NCI-H524 (cell line): ENCODE measurements at regions not wholly inside any gene's neighbourhood (a gene's known extent, or its start where the extent isn't known, plus 50 kb on each side); places are given as distances from the start of the nearest gene placed in this dataset.

ENCODE experiments used
- DNase-seq, 2 experiments: peaks; one replicate each; lab custom pipeline; 2025; lab: John Stamatoyannopoulos, UW

DNA sequence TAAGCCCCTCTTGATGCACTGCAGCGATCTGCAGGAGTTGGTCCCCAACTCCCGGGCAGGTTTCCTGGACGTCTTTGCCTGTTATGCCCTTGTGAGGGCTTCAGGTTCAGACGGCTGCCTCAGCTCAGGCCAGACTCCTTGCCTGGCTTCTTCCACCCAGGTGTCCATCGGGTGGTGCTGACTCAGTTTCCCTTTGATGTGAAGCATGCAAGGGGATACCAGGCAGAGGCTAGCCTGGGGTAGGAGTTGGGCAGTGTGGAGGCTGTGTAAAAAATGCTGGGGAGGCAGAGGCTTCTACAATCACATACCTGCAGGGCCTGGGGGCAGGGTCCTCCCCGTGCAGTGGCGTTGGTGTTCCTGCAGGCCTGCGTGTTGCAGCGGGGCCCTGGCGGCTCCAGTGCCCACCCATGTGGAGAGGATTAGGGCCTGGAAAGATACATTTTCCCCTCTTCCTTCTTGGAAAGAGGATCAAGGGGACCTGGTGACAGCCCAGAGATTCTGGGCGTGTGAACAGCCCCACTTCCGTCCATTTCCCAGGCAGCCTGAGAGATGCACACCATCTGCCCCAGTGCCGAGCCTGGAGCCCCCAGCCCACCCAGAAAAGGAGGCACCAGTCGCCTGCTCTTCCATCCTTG lies 338.3 kb downstream of the DYSF start:
- no peak for DNase-seq

DNA sequence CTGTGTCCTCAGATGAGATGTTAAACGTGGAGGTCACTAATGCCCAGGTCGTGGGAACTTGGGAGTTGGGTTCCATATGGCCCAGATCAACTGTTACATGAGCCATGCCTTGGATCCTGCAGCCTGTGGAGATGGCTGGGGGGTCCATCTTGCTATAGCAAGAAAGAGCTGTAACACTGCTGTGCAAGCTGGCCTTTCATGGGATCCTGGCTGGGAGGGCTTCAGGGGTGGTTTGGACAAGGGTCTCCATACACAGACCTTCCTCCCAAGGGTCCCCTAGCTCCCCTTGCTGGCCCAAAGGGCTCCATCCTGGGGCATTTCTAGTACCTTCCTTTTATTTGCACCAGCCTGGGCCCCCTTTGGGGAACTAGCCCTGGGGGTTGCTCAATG lies 337.7 kb downstream of the DYSF start:
- DNase-seq = no peak

DNA sequence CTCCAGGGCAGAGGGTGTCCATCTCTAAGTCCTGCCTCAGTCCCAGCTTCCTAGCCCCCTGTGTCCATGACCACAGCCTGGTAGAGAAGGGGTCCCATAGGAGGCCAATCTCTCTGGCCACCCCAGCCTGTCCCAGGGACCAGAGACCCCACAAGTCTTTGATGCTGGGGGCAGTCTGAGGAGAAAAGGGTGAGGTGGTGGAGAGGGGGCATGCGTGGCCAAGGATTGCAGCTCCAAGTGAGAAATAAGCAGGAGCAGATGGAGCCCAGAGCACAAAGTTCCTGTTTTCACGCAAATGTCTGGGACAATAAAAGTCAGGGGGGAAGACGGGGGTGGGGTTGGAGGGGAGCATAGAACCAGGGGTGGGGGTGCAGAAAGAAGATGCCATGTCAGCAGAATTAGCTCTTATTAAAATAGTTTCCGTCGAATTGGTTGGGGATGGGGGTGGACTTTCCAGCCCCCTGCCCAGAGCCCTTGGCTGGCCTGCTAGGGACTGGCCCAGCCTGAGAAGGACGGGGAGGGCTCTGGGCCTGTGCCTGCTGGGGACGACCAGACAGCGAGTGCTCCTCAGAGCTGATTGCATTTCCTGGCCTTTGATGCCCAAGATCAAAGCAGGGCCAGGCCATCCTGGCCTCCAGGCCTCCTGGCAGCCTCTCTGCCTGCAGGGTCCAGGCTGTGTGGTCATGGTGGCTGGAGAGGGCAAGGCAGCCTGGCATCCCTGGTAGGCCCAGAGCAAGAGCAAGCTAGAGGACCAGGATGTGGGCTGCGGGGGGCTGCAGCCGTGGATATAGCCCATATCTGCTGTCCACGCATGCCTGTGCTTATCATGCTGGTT lies 337.1 kb downstream of the DYSF start:
- no peak for DNase-seq

DNA sequence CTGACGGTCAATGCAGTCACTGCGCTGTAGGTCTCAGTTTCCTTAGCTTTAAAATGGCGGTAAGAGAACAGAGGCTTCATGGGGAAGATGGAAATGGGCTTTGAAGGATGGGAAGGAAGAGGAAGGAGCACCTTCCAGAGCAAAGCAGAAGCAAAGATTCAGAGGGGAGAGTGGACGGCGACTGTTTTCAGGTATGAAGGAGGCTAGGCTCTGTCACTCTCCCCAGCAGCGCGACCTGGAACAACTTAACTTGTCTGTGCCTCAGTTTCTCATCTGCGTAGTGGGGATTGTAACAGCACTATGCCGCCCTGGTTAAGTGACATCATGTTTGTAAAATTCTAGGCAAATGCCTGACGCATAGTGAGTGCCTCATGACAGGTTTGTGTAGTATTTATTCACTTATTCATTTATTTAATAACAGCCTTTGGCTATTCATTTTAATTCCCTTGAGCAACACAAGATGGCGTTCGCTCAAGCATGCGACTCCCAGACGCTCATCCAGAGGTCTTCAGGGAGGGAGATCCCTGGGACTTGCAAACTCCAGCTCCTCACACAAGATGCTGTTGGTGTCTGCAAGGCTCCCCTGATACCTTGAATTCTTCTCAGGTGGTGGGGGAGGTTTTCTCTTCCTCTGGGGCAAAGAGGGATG lies 336.3 kb downstream of the DYSF start:
- peak in 1 of 2 experiments; percentile 14 for DNase-seq

DNA sequence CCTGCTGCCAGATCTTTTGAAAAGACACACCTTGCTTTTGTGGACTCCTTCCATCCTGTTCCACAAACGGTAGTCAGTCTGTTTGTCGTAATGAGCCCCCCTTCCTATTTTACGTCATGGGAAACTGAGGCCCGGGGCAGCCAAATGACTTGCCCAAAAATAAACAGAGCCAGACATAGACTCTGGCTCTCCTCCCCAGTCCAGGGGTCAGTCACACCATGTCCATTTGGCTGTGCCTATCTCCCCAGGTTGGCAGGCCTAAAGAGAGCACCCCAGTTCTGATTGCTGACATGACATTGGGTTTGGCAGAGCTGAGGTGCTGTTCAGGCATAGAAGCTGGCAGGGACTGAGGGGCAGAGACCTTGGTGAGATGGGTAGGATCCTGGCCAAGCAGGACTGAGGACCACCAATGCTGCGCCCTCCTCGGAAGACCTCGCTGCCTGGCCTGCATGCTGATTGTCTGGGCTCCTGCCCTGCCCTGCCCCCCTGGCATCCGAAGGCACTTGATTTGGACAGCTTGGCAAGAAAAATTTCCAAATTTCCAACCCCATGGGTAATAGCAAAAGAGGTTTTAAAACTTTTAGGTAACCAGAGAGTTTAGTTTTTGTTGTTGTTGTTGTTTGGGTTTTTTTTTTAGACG lies 335.4 kb downstream of the DYSF start:
- no peak for DNase-seq

DNA sequence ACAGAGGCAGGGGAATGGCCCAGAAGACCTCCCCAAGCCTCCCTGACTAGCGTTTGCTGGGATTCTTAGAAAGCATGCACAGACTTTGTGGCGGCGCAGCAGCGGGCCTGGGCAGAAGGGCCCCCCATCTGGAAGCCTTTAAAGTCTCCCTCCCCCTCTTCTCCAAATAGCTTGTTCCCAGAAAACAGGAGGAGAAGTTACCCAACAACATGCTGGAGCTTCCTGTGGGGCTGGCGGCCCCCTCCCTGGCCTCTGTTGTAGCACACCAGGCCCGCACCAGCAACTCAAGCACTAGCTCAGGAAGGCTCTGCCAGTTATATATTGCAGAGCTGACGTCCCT lies 334.8 kb downstream of the DYSF start:
- DNase-seq = no peak

DNA sequence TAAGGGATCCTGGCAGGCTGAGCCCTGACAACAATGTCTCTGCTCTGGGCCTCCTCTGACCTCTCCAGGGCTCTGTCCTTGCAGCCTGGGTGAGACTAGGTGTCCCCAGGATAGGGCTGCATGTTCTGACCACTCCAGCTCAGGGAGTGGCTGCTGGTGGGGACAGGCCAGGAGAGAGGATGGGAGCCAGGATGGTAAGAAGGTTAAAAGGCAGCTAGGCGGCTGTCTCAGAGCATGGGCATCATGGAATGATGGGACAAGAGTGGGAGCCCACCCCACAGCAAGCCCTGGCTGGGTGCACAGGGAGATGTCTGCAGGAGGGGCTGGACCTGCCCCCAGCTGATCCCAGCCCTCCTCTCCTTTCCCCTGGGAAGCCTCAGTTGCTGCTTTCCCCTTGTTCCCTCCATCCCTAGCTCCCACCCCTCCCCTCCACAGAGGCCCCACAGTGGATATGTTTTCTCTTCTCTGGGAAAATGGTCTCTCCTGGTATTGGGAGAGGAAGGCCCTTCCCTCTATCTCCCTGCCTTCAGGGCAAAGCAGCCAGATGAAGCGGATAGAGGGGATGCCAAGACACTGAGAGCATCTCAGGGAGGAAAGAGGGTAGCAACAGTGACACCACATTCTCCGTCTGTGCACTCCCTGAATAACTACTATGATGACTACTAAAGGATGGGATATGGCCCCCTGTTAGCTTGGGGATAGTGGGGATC lies 334.3 kb downstream of the DYSF start:
- DNase-seq = no peak

DNA sequence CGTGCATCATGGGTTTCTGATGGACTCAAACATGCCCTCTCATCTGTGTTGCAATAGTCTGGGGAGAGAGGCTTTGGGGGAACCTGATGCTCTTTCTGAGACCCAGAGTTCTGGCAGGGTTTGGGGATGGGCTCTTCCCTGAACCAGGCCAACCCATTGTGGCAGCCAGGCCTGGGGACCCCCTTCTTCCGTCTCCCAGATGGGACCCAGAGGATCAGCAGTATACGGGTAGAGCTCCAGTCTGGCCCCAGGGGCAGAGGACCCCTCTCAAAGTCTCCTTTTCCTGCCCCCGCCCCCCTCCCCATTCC lies 333.7 kb downstream of the DYSF start:
- DNase-seq = no peak

DNA sequence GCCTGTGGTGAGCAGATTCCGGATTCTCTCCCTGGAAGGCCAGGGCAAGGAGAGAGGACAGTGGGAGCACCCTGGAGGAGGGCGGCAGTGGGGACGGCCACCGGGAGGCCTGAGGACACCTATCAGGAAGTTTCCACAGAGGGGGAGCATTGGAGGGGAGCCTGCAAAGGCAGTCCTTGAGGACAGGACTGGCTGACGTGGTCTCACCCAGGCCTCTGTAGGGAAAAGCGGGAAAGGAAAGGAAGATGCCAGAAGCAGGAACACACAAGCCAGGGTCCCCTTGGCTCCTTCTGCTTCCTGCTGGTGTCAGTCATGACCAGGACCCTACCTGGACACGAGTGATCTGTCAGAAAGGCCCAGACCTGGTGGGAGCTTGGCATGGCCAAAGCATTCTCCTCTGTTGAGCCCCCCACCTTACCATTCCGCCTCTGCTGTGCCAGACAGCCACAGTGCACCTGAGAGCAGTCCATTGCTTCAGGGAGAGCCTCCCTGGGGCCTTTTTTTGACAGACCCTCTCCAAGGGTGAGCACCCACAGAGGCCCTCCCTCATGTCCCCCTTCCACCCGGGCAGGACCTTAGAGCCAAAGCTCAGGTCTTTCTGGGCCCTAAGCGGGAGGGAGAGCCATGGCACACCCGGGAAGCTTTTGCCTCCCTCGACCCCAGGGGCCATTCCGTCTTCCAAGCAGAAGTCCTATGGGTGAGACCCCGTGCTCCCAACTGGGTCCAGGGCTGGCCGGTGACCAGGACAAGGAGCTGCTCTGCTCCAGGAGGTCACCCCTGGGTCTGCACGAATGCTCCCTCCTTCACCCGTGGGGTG lies 333.1 kb downstream of the DYSF start:
- DNase-seq = no peak

DNA sequence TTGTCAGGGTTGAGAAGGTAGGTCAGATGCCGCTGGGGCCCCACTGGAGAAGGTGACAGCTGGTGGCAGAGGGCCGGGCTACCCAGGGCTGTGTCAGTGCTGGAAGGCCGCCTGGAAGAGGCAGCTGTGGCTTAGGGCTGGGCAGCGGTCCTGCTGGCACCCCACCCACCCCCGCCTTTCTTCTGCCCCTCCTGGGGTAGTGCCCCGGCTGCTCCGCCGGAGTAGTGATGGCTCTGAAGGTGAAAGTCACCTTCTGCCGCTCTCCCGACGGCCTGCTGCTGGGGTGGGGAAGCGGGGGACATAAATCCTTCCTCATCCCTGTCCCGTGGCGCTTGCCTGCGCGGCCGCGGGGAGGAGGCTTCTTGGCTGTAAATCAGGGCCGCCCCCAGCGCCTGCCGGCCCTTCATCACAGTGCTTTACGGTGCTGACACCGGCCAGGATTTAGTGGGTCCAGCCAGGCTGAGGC lies 332.2 kb downstream of the DYSF start:
- DNase-seq = peak in 1 of 2 experiments; percentile 18

DNA sequence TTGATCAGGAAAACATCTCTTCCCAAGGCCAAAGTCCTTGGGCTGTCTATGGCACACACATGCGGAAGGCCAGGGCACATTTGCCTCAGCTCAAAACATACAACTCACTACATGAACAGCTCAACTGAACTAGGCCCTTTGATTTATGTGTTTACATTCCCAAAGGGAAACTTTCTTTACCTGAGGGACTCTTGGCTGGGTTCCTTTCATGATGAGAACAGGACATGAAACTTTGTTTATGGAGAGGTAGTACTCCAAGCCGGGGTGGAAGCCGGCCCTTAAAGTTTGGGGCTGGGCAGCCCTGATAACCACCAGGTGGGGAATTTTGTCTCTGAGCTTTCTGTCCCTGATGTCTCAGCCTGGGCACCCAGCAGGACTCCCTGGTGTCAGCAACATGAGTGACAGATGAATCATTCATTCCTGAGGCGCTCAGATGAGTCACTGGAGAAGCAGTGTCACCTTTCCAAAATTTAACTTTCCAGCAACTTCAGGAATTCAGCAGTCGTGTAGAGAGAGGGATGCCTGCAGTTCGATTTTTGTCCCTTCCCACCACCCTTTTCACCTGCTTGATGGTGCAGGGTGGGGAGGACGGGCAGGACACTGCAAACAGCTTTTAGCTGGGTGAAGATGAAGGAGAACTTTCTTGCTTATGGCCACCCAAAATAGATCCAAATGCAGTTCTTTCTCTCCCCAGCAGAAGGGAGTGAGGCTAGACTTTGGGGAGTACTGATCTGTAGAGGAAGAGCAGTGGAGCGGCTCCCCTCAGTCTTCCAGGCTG lies 331.6 kb downstream of the DYSF start:
- DNase-seq = no peak

DNA sequence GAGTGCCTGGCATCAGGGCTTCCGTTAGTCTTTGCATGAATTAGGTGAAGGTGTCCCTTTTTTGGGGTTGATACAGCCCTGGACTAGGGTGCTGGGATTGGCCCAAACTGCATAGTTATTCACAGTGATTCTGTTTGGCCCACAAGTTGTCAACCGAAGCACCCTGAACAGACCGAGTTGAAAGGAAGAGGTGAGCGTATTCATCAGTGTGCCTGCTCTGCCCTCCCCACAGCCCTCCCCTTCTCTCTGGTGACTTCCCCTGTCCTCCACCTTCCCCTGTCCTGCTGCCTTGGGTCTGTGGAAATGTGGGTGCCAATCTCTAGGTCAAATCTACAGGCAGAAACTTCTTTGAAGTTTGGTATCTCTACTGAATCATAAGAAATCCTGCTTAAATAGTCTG lies 330.5 kb downstream of the DYSF start:
- DNase-seq = no peak

DNA sequence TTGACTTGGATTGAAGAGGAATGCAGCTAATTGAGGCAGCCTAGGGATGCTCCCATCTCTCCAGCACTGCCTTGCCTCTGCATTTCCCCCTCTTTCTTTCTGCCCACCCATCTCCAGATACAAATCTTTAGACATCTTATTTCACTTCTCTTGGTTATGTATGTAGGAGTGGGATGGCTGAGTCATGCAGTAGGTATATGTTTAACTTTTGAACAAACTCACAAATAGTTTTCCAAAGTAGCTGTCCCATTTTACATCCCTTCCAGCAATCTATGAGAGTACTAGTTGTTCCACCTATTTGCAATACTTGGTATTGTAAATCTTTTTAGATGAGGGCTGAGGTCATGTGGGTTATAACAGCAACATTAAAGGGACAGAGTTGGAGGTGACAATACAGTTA lies 329.9 kb downstream of the DYSF start:
- no peak for DNase-seq

DNA sequence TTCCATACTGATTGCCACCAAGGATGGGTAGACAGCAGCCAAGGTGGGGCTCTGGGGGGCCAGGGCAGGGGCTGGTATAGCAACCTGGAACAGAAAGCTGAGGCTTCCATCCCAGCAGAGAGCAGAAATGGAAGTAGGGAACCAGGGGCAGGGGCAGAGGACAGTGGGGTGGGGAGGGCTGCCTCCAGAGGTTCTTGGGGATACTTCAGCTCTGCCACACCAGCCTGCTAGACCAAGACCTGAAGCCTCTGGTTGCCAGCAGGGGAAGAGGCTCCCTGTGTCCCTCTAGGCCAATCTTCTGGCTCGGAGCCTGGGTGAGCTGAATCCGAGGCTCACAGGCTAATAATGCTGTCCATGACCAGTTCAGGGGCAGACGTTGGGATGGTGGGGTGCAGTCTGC lies 329.0 kb downstream of the DYSF start:
- DNase-seq = no peak

DNA sequence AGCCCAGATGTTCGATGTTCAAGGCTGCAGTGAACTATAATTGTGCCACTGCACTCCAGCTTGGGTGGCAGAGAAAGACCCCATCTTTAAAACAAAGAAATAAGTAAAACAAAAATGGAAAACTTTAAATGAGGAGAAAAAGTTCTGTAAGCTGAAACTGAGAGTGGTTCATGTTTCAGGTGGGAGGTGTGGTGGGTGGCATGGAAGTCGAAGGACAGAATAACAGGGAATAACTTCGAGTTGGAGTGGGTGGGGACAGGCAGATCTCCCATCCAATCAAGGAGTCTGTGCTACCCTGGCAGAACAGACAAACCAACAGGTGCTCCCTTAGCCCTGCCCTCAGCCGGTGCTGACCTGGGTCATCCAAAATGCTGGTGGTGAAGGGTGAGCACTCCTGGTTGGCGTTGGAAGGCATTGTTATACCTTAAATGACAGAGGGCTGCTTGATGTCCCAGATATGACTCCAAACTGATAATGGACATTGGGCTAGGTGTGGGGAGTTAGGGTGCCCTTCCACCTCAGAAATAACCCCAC lies 328.4 kb downstream of the DYSF start:
- no peak for DNase-seq

DNA sequence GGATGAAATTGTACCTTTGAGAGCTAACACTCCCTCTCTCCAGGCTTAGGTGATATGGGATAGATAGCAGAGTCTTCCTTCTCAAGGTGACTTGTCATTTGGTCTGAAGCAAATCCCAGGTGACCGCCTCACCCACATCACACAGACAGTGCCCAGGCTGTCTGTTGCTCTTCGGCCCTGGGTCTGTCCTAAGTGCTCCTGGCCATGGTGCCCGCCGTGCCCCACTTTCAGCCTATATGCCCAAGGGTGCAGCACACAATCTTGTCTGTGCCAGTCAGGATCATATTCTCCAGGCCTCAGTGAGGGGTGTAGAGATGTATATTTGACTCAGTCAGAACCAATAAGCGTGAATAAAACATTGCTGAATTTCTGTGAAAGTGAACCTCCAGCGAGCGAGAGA lies 326.8 kb downstream of the DYSF start:
- no peak for DNase-seq

DNA sequence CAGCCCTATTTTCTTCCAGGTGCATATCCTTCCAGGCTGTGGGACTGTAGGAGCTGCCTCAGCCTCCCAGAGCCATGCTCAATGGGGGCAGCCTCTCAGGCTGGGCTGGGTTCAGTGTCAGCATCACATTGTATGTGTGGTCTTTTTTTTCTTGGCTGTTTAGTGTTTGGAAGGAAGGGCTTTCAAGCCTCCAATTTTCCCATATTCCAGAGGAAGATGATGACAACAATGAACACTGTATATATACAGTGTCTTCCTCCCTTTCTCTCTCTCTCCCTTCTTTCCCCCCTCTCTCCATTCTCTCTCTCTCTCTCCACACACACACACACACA lies 326.4 kb downstream of the DYSF start:
- no peak for DNase-seq

DNA sequence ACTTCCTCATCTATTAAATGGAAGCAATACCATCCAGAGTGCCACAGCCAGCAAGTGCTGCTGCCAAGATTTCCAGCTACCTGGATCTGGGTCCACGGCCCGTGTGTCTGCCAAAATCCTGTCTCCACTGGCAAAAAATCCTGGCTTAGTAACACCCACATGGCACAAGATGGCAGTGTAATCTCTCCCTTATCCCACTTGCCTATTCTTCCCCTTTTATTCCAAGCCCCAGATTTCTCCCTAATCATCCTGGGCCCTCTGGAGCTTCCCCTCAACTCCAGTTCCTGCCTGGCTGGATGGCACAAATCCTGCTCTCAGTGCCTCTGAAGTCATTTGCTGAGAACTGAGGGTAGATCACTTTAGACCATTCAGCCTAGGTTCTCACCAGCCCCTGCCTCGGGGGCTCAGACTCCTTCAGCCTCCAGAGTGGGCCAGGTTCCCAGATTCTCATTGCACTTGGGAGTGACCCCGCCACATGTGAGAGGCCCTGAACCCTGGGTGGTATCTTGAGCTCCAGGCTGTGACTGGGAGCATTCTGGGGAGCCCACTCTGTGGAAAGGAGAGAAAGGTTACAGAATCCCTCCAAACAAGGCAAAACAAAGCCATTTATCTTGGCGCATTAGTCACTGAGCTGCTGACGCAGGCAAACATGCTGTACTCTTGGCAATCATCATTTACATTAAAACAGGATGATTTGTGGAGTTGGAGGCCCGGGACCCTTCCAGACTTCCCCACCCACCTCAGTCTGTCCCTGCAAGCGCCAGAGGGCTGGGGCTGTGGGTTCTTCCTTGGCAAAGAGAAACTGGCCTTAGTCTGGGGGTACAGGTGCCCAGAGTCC lies 325.8 kb downstream of the DYSF start:
- no peak for DNase-seq

DNA sequence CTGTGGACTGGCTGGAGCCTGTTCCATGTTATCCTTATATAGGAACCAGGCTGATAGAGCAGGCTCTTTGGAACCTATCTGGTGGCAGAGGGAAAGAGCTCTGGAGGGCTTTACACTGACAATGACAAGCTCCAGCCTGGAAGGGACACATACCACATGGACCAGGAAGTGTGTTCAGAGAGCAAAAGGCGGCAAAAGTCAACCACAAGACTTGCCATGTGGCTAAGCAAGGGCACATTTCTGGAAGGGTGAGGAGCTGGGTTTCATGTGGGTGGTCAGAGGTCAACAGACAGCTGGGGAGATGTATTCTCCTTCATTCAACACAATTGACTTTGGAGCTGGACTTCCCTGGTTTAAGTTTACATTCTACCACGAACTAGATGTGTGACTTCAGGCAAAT lies 325.2 kb downstream of the DYSF start:
- no peak for DNase-seq

DNA sequence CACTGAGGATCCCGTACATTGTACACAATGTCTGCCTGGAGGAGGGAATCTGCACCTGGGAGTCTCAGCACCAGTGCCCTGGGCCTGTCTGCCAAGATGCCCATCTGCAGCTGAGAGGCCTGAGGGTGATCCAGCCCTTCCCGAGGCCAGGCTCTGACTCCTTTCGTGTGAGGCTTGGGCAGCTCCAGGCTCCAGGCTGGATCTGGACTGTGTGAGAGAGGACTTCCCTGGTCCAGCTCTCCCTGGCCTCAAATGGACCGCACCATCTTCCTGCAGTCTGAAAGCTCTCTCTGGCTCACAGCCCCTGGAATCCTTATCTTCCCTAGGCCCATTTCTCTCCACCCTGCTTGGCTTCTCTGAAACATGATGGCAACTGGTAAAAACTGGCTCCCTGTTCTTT lies 324.6 kb downstream of the DYSF start:
- no peak for DNase-seq
